ENCODE measurements at regions not wholly inside any gene's neighbourhood (a gene's known extent, or its start where the extent isn't known, plus 50 kb on each side); places are given as distances from the start of the nearest gene placed in this dataset.

GRCh38 chr15:31768055-31768454 is 262.3 kb upstream of the CHRNA7 start:
- no peak for TF ChIP-seq CTCF (IDR thresholded peaks at IDR 0.05)
- no peak for TF ChIP-seq POLR2A (IDR thresholded peaks at IDR 0.05)
